NCI-H460 (cell line): ENCODE measurements at regions not wholly inside any gene's neighbourhood (a gene's known extent, or its start where the extent isn't known, plus 50 kb on each side); places are given as distances from the start of the nearest gene placed in this dataset.
A peak's percentile ranks its signal among the peaks of the same experiment; 100 is the strongest.

Experiments
- DNase-seq: peaks from one replicate; pipeline ENCODE4 v3.0.0-alpha.2; 2016; ENCODE audit warnings: low read depth; ENCODE audit errors: extremely low read depth

GRCh38 chr21:22516230-22516629 is 1518.0 kb downstream of the NCAM2 start:
- DNase-seq = no peak

- no peak for DNase-seq
Observed at GRCh38 chr21:22535630-22536029, 1537.4 kb downstream of the NCAM2 start.

- peak; percentile 19 for DNase-seq
Observed at GRCh38 chr21:22536509-22536908, 1538.3 kb downstream of the NCAM2 start.

- no peak for DNase-seq
Observed at GRCh38 chr21:22544747-22545146, 1546.5 kb downstream of the NCAM2 start.

- no peak for DNase-seq
Observed at GRCh38 chr21:22552390-22552789, 1554.2 kb downstream of the NCAM2 start.

- no peak for DNase-seq
Observed at GRCh38 chr21:22554690-22555316, 1556.6 kb downstream of the NCAM2 start.

- DNase-seq = no peak
Observed at GRCh38 chr21:22556829-22557228, 1558.6 kb downstream of the NCAM2 start.

- DNase-seq = no peak
Observed at GRCh38 chr21:22561946-22562345, 1563.7 kb downstream of the NCAM2 start.

- DNase-seq = no peak
Observed at GRCh38 chr21:22573834-22574233, 1575.6 kb downstream of the NCAM2 start.

GRCh38 chr21:22575165-22575584 is 1577.0 kb downstream of the NCAM2 start:
- peak; percentile 15 for DNase-seq

- no peak for DNase-seq
Observed at GRCh38 chr21:22579741-22580140, 1581.5 kb downstream of the NCAM2 start.

- no peak for DNase-seq
Observed at GRCh38 chr21:22582026-22582425, 1583.8 kb downstream of the NCAM2 start.

- DNase-seq = no peak
Observed at GRCh38 chr21:22584308-22584707, 1586.1 kb downstream of the NCAM2 start.

- DNase-seq = no peak
Observed at GRCh38 chr21:22585558-22585957, 1587.3 kb downstream of the NCAM2 start.

- no peak for DNase-seq
Observed at GRCh38 chr21:22597660-22598255, 1599.5 kb downstream of the NCAM2 start.

GRCh38 chr21:22609802-22610201 is 1611.6 kb downstream of the NCAM2 start:
- DNase-seq = no peak

- DNase-seq = no peak
Observed at GRCh38 chr21:22627911-22628310, 1629.7 kb downstream of the NCAM2 start.

GRCh38 chr21:22630953-22631465 is 1632.8 kb downstream of the NCAM2 start:
- DNase-seq = no peak

- no peak for DNase-seq
Observed at GRCh38 chr21:22632176-22632575, 1634.0 kb downstream of the NCAM2 start.

- DNase-seq = no peak
Observed at GRCh38 chr21:22649246-22649645, 1651.0 kb downstream of the NCAM2 start.

- no peak for DNase-seq
Observed at GRCh38 chr21:22650226-22650625, 1652.0 kb downstream of the NCAM2 start.

- DNase-seq = no peak
Observed at GRCh38 chr21:22657781-22658180, 1659.6 kb downstream of the NCAM2 start.
